ENCODE measurements at regions not wholly inside any gene's neighbourhood (a gene's known extent, or its start where the extent isn't known, plus 50 kb on each side); places are given as distances from the start of the nearest gene placed in this dataset.

GRCh38 chr12:116633476-116633875, 74.3 kb downstream of the MAP1LC3B2 start:
- H3K9me3 ChIP-seq (replicated peaks in 1 of 2; ENCODE audit: control insufficient read depth in 1 of 2, insufficient read depth in 1 of 2, low read length in 2 of 2) = no peaks in the 10 kb centered on the region
- TF ChIP-seq CTCF (IDR thresholded peaks at IDR 0.05) = no peak
- H2AFZ ChIP-seq (ENCODE audit: insufficient read depth, low read depth, low read length, poor library complexity, severe bottlenecking) = no peak overlapping the region
- no peaks in the 10 kb centered on the region for H3K27me3 ChIP-seq (ENCODE audit: control insufficient read depth in 2 of 2, insufficient read depth in 2 of 2, low read length in 2 of 2)
- H3K36me3 ChIP-seq (replicated peaks in 1 of 2; ENCODE audit: control insufficient read depth in 1 of 2, insufficient read depth in 2 of 2, low read length in 2 of 2) = no peaks in the 10 kb centered on the region
- Mint-ChIP-seq H3K4me1 (peaks cover 72% of the 10 kb centered on the region), H3K4me3 (no peak overlapping the region), H3K36me3 (peaks cover 0 to 3% of the 10 kb centered on the region in 2 donors), H3K9me3 (peaks cover 0 to 2% (median 0%) of the 10 kb centered on the region in 7 donors), H3K27me3 (ENCODE audit: low read depth in 3 of 3) (peaks cover 0 to 2% (median 0%) of the 10 kb centered on the region in 3 donors), H3K27ac (no peak overlapping the region)
- H3K9ac ChIP-seq (ENCODE audit: insufficient read depth, low read length, poor library complexity, severe bottlenecking) = no peak overlapping the region
- H3K4me2 ChIP-seq (replicated peaks; ENCODE audit: extremely low read depth, low read length, poor library complexity, severe bottlenecking) = no peak overlapping the region
- no peak for DNase-seq
- no peak overlapping the region for H3K27ac ChIP-seq (ENCODE audit: low read depth in 1 of 2, low read length in 2 of 2)
- no peaks in the 10 kb centered on the region for H4K20me1 ChIP-seq (ENCODE audit: insufficient read depth, low read length)
- WGBS (ENCODE audit: insufficient coverage) = 51% methylated on average over 4 of the region's 5 CpGs
- intact Hi-C loops (cut with micrococcal nuclease) = no loop called here
- H3K79me2 ChIP-seq (ENCODE audit: insufficient read depth, low read length) = no peaks in the 10 kb centered on the region
- peaks cover 52 to 60% of the 10 kb centered on the region in 2 donors for H3K4me1 ChIP-seq (ENCODE audit: control insufficient read depth in 1 of 2, insufficient read depth in 2 of 2, low read length in 2 of 2)
- no peak overlapping the region for H3K4me3 ChIP-seq (replicated peaks in 1 of 3; ENCODE audit: low read depth in 2 of 3, low read length in 3 of 3)

DNA sequence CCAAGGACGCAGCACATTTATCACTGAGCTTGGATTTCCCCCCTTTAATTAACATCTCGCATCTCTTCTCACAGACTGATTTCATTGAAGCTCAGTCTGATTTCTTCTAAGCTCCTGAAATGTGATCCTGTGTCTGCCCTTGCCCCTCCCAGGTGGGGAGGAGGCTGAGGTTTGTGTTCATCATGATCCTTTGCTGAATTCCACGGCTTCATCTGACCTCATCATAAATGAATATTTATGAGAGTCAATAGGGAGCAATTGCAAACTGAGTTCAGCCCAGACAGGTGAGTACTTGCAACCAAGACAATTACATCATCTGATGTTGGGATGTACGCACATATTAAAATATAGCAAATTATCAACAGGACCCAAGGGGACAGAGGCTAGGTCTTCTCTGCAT, 72.4 kb downstream of the MAP1LC3B2 start:
- Histone ChIP-seq H3K79me2 (ENCODE audit: insufficient read depth, low read length) (no peaks in the 10 kb centered on the region), H3K36me3 (replicated peaks in 1 of 2; ENCODE audit: control insufficient read depth in 1 of 2, insufficient read depth in 2 of 2, low read length in 2 of 2) (no peaks in the 10 kb centered on the region), H3K9me3 (replicated peaks in 1 of 2; ENCODE audit: control insufficient read depth in 1 of 2, insufficient read depth in 1 of 2, low read length in 2 of 2) (no peaks in the 10 kb centered on the region), H3K27me3 (ENCODE audit: control insufficient read depth in 2 of 2, insufficient read depth in 2 of 2, low read length in 2 of 2) (no peaks in the 10 kb centered on the region), H4K20me1 (ENCODE audit: insufficient read depth, low read length) (no peaks in the 10 kb centered on the region), H3K4me2 (replicated peaks; ENCODE audit: extremely low read depth, low read length, poor library complexity, severe bottlenecking) (no peak overlapping the region), H3K27ac (ENCODE audit: low read depth in 1 of 2, low read length in 2 of 2) (no peak overlapping the region), H3K9ac (ENCODE audit: insufficient read depth, low read length, poor library complexity, severe bottlenecking) (no peak overlapping the region), H3K4me3 (replicated peaks in 1 of 3; ENCODE audit: low read depth in 2 of 3, low read length in 3 of 3) (no peak overlapping the region), H2AFZ (ENCODE audit: insufficient read depth, low read depth, low read length, poor library complexity, severe bottlenecking) (no peak overlapping the region), H3K4me1 (ENCODE audit: control insufficient read depth in 1 of 2, insufficient read depth in 2 of 2, low read length in 2 of 2) (peaks cover 34 to 42% of the 10 kb centered on the region in 2 donors)
- DNase-seq = no peak
- intact Hi-C loops (cut with micrococcal nuclease) = no loop called here
- peaks cover 59% of the 10 kb centered on the region for H3K4me1 Mint-ChIP-seq
- peaks cover 0 to 3% of the 10 kb centered on the region in 2 donors for H3K36me3 Mint-ChIP-seq
- WGBS (ENCODE audit: insufficient coverage) = no CpG with 5 or more reads among the region's 4 CpGs
- H3K9me3 Mint-ChIP-seq = peaks cover 0 to 2% (median 0%) of the 10 kb centered on the region in 7 donors
- no peak for TF ChIP-seq CTCF (IDR thresholded peaks at IDR 0.05)
- peaks cover 0 to 3% (median 0%) of the 10 kb centered on the region in 3 donors for H3K27me3 Mint-ChIP-seq (ENCODE audit: low read depth in 3 of 3)
- no peak overlapping the region for H3K27ac Mint-ChIP-seq
- H3K4me3 Mint-ChIP-seq = no peak overlapping the region

Measured in CD14-positive monocyte (primary cell).